GM23338 (cell line): ENCODE measurements at regions not wholly inside any gene's neighbourhood (a gene's known extent, or its start where the extent isn't known, plus 50 kb on each side); places are given as distances from the start of the nearest gene placed in this dataset.

Experiments used
- ATAC-seq: fragments of 200-7000 bp; cut with Tn5 transposase; 3 replicates; pipeline ENCODE4 v1.9.1; 2020
- DNase-seq: peaks from one replicate; pipeline ENCODE4 v3.0.0-alpha.2; 2015; ENCODE audit warnings: low spot score
- H2AFZ ChIP-seq: fragments of 200-600 bp; sonication (generic); 2 replicates; pipeline ENCODE4 v1.8.0; 2016; ENCODE audit warnings: antibody characterized with exemption, mild to moderate bottlenecking, moderate library complexity
- H3F3A ChIP-seq: fragments of 200-600 bp; sonication (generic); replicated peaks from 2 replicates; pipeline ENCODE4 v1.8.0; 2017; ENCODE audit warnings: antibody characterized with exemption, mixed run types, low read depth
- H3K27ac ChIP-seq: fragments of 200-600 bp; sonication (generic); 2 replicates; pipeline ENCODE4 v1.6.1; 2016; ENCODE audit warnings: low read depth
- H3K27me3 ChIP-seq: fragments of 200-600 bp; sonication (generic); 2 replicates; pipeline ENCODE4 v1.8.0; 2016; ENCODE audit warnings: mild to moderate bottlenecking, mixed run types, moderate library complexity; ENCODE audit not compliant: insufficient read depth
- H3K36me3 ChIP-seq: fragments of 200-600 bp; sonication (generic); 2 replicates; pipeline ENCODE4 v1.8.0; 2016; ENCODE audit warnings: mild to moderate bottlenecking; ENCODE audit not compliant: insufficient read depth
- H3K4me1 ChIP-seq: fragments of 200-600 bp; sonication (generic); 2 replicates; pipeline ENCODE4 v1.8.0; 2016; ENCODE audit warnings: mild to moderate bottlenecking, moderate library complexity; ENCODE audit not compliant: insufficient read depth
- H3K4me2 ChIP-seq: fragments of 200-600 bp; sonication (generic); 2 replicates; pipeline ENCODE4 v1.7.1; 2017; ENCODE audit warnings: mixed run types
- H3K4me3 ChIP-seq: fragments of 200-600 bp; sonication (generic); 2 replicates; pipeline ENCODE4 v1.6.1; 2016; ENCODE audit warnings: mixed run types
- H3K79me2 ChIP-seq: fragments of 200-600 bp; sonication (generic); replicated peaks from 2 replicates; pipeline ENCODE4 v1.8.0; 2017; ENCODE audit warnings: mild to moderate bottlenecking; ENCODE audit not compliant: insufficient read depth
- H3K9me2 ChIP-seq: fragments of 200-600 bp; sonication (generic); 2 replicates; pipeline ENCODE4 v1.8.0; 2017; ENCODE audit not compliant: insufficient read depth
- H4K20me1 ChIP-seq: fragments of 200-600 bp; sonication (generic); replicated peaks from 2 replicates; pipeline ENCODE4 v1.8.0; 2017; ENCODE audit warnings: mild to moderate bottlenecking; ENCODE audit not compliant: insufficient read depth
- H3K27ac Mint-ChIP-seq: 2 replicates; pipeline ENCODE4 v1.8.0; 2020; ENCODE audit warnings: inconsistent platforms, mild to moderate bottlenecking, moderate library complexity, mixed read lengths
- H3K27me3 Mint-ChIP-seq: 3 replicates; pipeline ENCODE4 v1.8.0; 2022; ENCODE audit warnings: low read depth, mild to moderate bottlenecking, moderate library complexity, mixed read lengths, inconsistent platforms; ENCODE audit not compliant: insufficient read depth, poor library complexity
- H3K36me3 Mint-ChIP-seq: 3 replicates; pipeline ENCODE4 v1.8.0; 2021; ENCODE audit warnings: low read depth, mild to moderate bottlenecking, inconsistent platforms, moderate library complexity, mixed read lengths
- H3K4me1 Mint-ChIP-seq: 3 replicates; pipeline ENCODE4 v1.8.0; 2020; ENCODE audit warnings: mild to moderate bottlenecking, inconsistent platforms, mixed read lengths
- H3K4me3 Mint-ChIP-seq: 3 replicates; pipeline ENCODE4 v1.8.0; 2021; ENCODE audit warnings: moderate library complexity, mild to moderate bottlenecking, inconsistent platforms, mixed read lengths
- H3K9me3 Mint-ChIP-seq: 3 replicates; pipeline ENCODE4 v1.8.0; 2020; ENCODE audit warnings: moderate library complexity, mild to moderate bottlenecking, inconsistent platforms, mixed read lengths
- CREB1 ChIP-seq: fragments of 250-450 bp; sonication (Bioruptor Pico); IDR thresholded peaks from 2 replicates; pipeline ENCODE4 v1.5.0; 2020; ENCODE audit warnings: low read depth, mild to moderate bottlenecking, moderate library complexity
- CTCF ChIP-seq, 2 experiments: fragments of 200-600 bp in 1 of 2; sonication (generic) in 1 of 2; conservative IDR thresholded peaks; 2 replicates each; pipeline versions ENCODE4 v1.5.1 to v1.6.1; 2016 to 2017; ENCODE audit warnings: antibody characterized with exemption in 2 of 2, low read depth in 2 of 2, mild to moderate bottlenecking in 2 of 2, moderate library complexity in 1 of 2
- ETS1 ChIP-seq: IDR thresholded peaks from 2 replicates; pipeline ENCODE4 v1.6.1; 2016; ENCODE audit warnings: antibody characterized with exemption
- EZH2 ChIP-seq: fragments of 200-600 bp; sonication (generic); IDR thresholded peaks from one replicate; pipeline ENCODE4 v1.8.0; 2017; ENCODE audit warnings: antibody characterized with exemption, mild to moderate bottlenecking, low read depth; ENCODE audit not compliant: unreplicated experiment
- EZH2phosphoT487 ChIP-seq: fragments of 200-600 bp; sonication (generic); IDR thresholded peaks from one replicate; pipeline ENCODE4 v1.8.1; 2018; ENCODE audit warnings: antibody characterized with exemption; ENCODE audit not compliant: unreplicated experiment
- NANOG ChIP-seq: IDR thresholded peaks from 2 replicates; pipeline ENCODE4 v1.6.1; 2016; ENCODE audit warnings: antibody characterized with exemption, borderline replicate concordance
- POLR2AphosphoS5 ChIP-seq: IDR thresholded peaks from 2 replicates; pipeline ENCODE4 v1.6.1; 2016; ENCODE audit warnings: antibody characterized with exemption, low read depth
- STAT1 ChIP-seq: IDR thresholded peaks from one replicate; pipeline ENCODE4 v1.6.1; 2016; ENCODE audit warnings: antibody characterized with exemption; ENCODE audit not compliant: unreplicated experiment
- ZNF331 ChIP-seq: fragments of 250-450 bp; sonication (Bioruptor Pico); IDR thresholded peaks from 2 replicates; pipeline ENCODE4 v1.5.0; 2020; ENCODE audit warnings: low read depth, mild to moderate bottlenecking, moderate library complexity
- ZNF462 ChIP-seq: fragments of 250-450 bp; sonication (Bioruptor Pico); IDR thresholded peaks from 2 replicates; pipeline ENCODE4 v1.5.0; 2020; ENCODE audit warnings: mild to moderate bottlenecking, moderate library complexity

- no peak for TF ChIP-seq ZNF462
- TF ChIP-seq ZNF331 = no peak
- TF ChIP-seq EZH2phosphoT487 = no peak
These were observed 184.5 kb downstream of the RGS3 start (continued) for GRCh38 chr9:113648048-113648447.

- DNase-seq = no peak
- H3K4me3 Mint-ChIP-seq = no peak overlapping the region
- no peaks in the 10 kb centered on the region for H3F3A ChIP-seq
- H3K9me3 Mint-ChIP-seq = no peaks in the 10 kb centered on the region
- H3K4me1 Mint-ChIP-seq = peaks cover 14% of the 10 kb centered on the region
- H3K36me3 ChIP-seq = no peaks in the 10 kb centered on the region
- no peak overlapping the region for H2AFZ ChIP-seq
- peaks cover 63% of the 10 kb centered on the region for H3K27me3 ChIP-seq
- H3K79me2 ChIP-seq = no peaks in the 10 kb centered on the region
- no peak overlapping the region for H3K27ac Mint-ChIP-seq
- H3K27me3 Mint-ChIP-seq = peaks cover 65% of the 10 kb centered on the region
- H3K9me2 ChIP-seq = no peaks in the 10 kb centered on the region
- ATAC-seq = no peak
- H3K4me2 ChIP-seq = no peak overlapping the region
- H3K4me1 ChIP-seq = peaks cover 11% of the 10 kb centered on the region
- H3K4me3 ChIP-seq = no peak overlapping the region
- H3K36me3 Mint-ChIP-seq = no peaks in the 10 kb centered on the region; the same call in 2 of the 3 replicates
- TF ChIP-seq NANOG (no peak), EZH2 (no peak), CTCF (conservative IDR thresholded peaks at IDR 0.05; ENCODE audit: low read depth in 2 of 2) (no peak), CREB1 (CRISPR knock-in tag) (no peak), POLR2AphosphoS5 (no peak), ZNF331 (no peak), STAT1 (no peak), ETS1 (no peak)
- no peaks in the 10 kb centered on the region for H4K20me1 ChIP-seq
- H3K27ac ChIP-seq = no peak overlapping the region
These were observed 185.1 kb downstream of the RGS3 start for GRCh38 chr9:113648586-113648985.
